BJ (cell line): ENCODE measurements at regions not wholly inside any gene's neighbourhood (a gene's known extent, or its start where the extent isn't known, plus 50 kb on each side); places are given as distances from the start of the nearest gene placed in this dataset.
"Not testable (repeated sequence)": the region's sequence is repeated elsewhere in the genome, so short reads cannot be mapped to it uniquely, and the experiment has no call there.

Experiments
- CTCF ChIA-PET: fragments of 350-600 bp; formaldehyde crosslinking; extraction: SDS; loops from one replicate; lab custom pipeline; 2021; ENCODE audit warnings: antibody characterized with exemption, inconsistent platforms; lab: Yijun Ruan, JAX
- POLR2A ChIA-PET: fragments of 300-600 bp; sonication (Branson Sonifier 250); formaldehyde crosslinking; extraction: SDS; loops from one replicate; lab custom pipeline; 2021; ENCODE audit warnings: antibody characterized with exemption; lab: Charles Lee
- DNase-seq: peaks from one replicate; pipeline ENCODE4 v3.0.0-alpha.2; 2011; ENCODE audit warnings: low read depth
- H3K27me3 ChIP-seq: 2 replicates; pipeline ENCODE4 v1.6.0; 2011; ENCODE audit warnings: low read length; ENCODE audit not compliant: control insufficient read depth, insufficient read depth
- H3K36me3 ChIP-seq: 2 replicates; pipeline ENCODE4 v1.5.1; 2011; ENCODE audit warnings: low read length; ENCODE audit not compliant: control insufficient read depth, insufficient read depth
- H3K4me3 ChIP-seq: 2 replicates; pipeline ENCODE4 v1.5.1; 2011; ENCODE audit warnings: low read depth, mild to moderate bottlenecking, control low read depth, low read length
- TF ChIP-seq, protein P1 (sequence below): IDR thresholded peaks from 2 replicates; pipeline ENCODE4 v1.5.1; 2011; ENCODE audit warnings: low read depth, mild to moderate bottlenecking, control low read depth, inconsistent platforms, low read length, moderate library complexity; ENCODE audit not compliant: insufficient read depth

DNA sequence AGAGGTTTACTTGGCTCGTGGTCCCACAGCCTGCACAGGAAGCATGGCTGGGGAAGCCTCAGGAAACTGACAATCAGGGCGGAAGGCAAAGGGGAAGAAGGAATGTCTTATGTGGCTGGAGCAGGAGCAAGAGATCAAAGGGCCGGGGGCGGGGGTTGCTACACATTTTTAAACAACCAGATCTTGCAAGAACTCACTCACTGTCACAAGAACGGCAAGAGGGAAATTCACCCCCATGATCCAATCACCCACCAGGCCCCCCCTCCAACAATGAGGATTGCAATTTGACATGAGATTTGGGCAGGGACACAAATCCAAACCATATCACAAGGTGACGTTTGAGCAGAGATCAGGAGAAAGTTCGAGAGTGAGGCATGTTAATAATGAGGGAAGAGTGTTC, 163.7 kb upstream of the RPH3A start:
- CTCF ChIA-PET, result no interaction called here
- POLR2A ChIA-PET, result no interaction called here

DNA sequence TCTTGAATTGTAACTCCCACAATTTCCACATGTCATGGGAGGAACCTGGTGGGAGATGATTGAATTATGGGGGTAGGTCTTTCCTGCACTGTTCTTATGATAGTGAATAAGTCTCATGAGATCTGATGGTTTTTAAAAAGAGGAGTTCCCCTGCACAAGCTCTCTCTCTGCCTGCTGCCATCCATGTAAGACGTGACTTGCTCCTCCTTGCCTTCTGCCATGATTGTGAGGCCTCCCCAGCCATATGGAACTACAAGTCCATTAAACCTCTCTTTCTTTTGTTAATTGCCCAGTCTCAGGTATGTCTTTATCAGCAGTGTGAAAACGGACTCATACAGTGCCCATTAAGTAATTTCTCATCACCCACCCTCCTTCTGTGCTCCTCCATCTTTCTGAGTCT, 159.6 kb upstream of the RPH3A start:
- H3K27me3 ChIP-seq, H3K36me3 ChIP-seq, CTCF ChIA-PET, H3K4me3 ChIP-seq, DNase-seq, POLR2A ChIA-PET: not testable (repeated sequence)

More for the DNA sequence above, 163.7 kb upstream of the RPH3A start:
- H3K27me3 ChIP-seq, result no peaks in the 10 kb centered on the region
- H3K4me3 ChIP-seq, result no peak overlapping the region
- TF ChIP-seq, protein P1, sequence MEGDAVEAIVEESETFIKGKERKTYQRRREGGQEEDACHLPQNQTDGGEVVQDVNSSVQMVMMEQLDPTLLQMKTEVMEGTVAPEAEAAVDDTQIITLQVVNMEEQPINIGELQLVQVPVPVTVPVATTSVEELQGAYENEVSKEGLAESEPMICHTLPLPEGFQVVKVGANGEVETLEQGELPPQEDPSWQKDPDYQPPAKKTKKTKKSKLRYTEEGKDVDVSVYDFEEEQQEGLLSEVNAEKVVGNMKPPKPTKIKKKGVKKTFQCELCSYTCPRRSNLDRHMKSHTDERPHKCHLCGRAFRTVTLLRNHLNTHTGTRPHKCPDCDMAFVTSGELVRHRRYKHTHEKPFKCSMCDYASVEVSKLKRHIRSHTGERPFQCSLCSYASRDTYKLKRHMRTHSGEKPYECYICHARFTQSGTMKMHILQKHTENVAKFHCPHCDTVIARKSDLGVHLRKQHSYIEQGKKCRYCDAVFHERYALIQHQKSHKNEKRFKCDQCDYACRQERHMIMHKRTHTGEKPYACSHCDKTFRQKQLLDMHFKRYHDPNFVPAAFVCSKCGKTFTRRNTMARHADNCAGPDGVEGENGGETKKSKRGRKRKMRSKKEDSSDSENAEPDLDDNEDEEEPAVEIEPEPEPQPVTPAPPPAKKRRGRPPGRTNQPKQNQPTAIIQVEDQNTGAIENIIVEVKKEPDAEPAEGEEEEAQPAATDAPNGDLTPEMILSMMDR, result no peak
- DNase-seq, result no peak
- H3K36me3 ChIP-seq, result no peaks in the 10 kb centered on the region

DNA sequence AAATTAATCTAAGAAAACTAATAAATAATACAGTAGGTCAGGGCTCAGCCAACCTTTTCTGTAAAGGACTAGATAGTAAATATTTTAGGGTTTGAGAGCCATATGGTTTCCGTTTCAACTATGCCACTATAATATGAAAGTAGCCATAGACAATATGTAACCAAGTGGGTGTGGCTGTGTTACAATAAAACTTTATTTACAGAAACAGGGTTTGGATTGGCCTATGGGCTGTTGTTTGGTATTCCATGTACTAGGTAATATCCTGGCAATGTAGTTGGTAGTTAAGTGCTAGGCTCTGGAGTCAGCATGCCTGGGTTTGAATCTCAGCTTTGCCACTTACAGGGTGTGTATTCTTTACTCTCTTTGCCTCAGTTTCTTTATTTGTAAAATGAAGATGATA, 156.5 kb upstream of the RPH3A start:
- no peak for DNase-seq
- Histone ChIP-seq H3K4me3 (no peak overlapping the region), H3K27me3 (no peaks in the 10 kb centered on the region), H3K36me3 (no peaks in the 10 kb centered on the region)
- TF ChIP-seq, protein P1, result no peak
- ChIA-PET CTCF (no interaction called here), POLR2A (no interaction called here)

DNA sequence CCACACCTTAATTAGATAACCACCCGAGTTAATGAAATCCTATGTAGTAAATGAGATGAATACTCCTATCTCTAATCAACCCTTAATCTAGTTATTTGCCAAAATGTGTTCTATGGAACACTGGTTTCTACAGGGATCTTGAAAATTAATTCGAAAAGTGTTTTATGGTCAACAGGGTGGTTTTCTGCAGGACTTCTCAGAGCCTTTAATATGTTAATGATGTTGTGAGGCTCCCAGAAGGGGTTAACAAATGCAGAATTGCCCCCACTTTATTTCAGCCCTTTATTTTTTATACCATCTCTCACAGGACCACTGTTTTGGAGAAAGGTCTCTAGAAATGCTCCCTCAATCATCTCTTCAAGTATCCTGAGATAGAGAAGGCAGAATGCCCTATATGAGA, 153.1 kb upstream of the RPH3A start:
- H3K36me3 ChIP-seq, result no peaks in the 10 kb centered on the region
- ChIA-PET POLR2A (no interaction called here), CTCF (no interaction called here)
- TF ChIP-seq, protein P1, result no peak
- no peaks in the 10 kb centered on the region for H3K27me3 ChIP-seq
- H3K4me3 ChIP-seq, result no peak overlapping the region
- DNase-seq, result no peak

DNA sequence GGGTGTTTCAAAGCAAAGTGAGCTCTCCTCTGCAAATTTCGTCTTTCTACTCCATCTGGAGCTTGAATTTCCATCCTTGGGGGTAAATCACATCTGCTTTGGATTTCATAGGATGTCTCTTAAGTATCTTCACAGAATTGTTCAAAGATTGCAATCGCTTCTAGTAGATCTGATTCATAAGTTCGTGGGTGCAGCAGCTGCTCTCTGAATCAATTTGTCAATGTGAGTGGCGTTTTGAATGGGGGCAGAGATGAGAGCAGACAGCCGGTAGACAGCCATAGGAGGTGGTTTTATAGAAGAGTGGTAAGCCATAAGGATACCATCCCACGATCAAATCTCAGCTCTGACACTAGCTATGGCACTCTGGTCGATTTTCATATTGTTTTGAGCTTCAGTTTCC, 146.0 kb upstream of the RPH3A start:
- ChIA-PET POLR2A (no interaction called here), CTCF (no interaction called here)
- no peak for DNase-seq
- Histone ChIP-seq H3K4me3 (no peak overlapping the region), H3K36me3 (no peaks in the 10 kb centered on the region), H3K27me3 (no peaks in the 10 kb centered on the region)
- TF ChIP-seq, protein P1, result no peak

DNA sequence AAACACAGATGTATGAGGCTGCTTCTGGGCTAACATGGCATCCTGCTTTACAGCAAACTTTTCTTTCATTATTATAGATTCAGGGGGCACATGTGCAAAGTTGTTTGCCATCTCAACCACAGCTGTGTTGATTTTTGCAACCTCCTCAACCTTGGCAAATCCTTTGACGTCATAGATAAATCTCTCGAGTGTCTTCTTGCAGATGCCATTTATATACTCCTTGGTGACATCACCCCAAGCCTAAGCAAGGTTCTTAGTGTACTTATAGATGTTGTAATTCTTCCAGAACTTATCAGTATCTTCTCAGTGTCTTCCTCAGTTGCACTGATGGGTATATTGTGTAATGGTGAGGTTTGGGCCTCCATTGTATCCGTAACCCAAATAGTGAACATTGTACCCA, 135.4 kb upstream of the RPH3A start:
- ChIA-PET CTCF (no interaction called here), POLR2A (no interaction called here)
- no peak overlapping the region for H3K4me3 ChIP-seq
- no peak for DNase-seq
- H3K36me3 ChIP-seq, result no peaks in the 10 kb centered on the region
- H3K27me3 ChIP-seq, result no peaks in the 10 kb centered on the region
- TF ChIP-seq, protein P1, result no peak
